ENCODE measurements at regions not wholly inside any gene's neighbourhood (a gene's known extent, or its start where the extent isn't known, plus 50 kb on each side); places are given as distances from the start of the nearest gene placed in this dataset.
"Not testable (repeated sequence)": the region's sequence is repeated elsewhere in the genome, so short reads cannot be mapped to it uniquely, and the experiment has no call there.

- not testable (repeated sequence) for TF ChIP-seq CTCF (IDR thresholded peaks at IDR 0.05; ENCODE audit: low read depth, low read length, poor library complexity, severe bottlenecking); EZH2phosphoT487 (IDR thresholded peaks at IDR 0.05; ENCODE audit: borderline replicate concordance, low read length)
Observed at GRCh38 chr17:77050901-77051300, 89.9 kb upstream of the SEC14L1 start.
